ENCODE measurements at regions not wholly inside any gene's neighbourhood (a gene's known extent, or its start where the extent isn't known, plus 50 kb on each side); places are given as distances from the start of the nearest gene placed in this dataset.

DNA sequence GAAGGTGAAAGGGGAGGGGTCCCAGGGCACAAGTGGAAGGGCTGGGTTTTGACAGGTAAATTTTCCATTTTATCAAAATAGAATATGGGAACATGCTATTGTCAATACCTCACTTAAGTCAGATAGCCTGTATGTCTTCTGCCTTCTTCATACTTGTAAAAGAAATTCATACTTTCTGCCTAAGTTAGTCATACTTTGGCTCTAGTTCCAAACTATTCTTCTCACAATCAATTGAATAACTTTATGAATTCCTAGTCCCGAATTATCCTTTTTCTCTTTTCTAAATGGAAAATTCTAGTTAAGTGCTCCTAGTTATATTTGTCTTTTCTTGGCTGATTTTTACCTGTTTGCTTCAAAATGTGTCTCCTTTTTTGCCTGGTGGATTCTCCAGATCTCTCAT, 271.4 kb downstream of the CSNK1G3 start:
- no peak for DNase-seq

GRCh38 chr5:123778641-123779040, 266.7 kb downstream of the CSNK1G3 start:
- no peak for DNase-seq

GRCh38 chr5:123776761-123777160, 264.8 kb downstream of the CSNK1G3 start:
- no peak for DNase-seq

- no peak for DNase-seq
Observed at GRCh38 chr5:123771715-123772114, 259.7 kb downstream of the CSNK1G3 start.

- DNase-seq: no peak
Observed at GRCh38 chr5:123763201-123763600, 251.2 kb downstream of the CSNK1G3 start.

- DNase-seq: no peak
Observed at GRCh38 chr5:123756816-123757215, 244.8 kb downstream of the CSNK1G3 start.

DNA sequence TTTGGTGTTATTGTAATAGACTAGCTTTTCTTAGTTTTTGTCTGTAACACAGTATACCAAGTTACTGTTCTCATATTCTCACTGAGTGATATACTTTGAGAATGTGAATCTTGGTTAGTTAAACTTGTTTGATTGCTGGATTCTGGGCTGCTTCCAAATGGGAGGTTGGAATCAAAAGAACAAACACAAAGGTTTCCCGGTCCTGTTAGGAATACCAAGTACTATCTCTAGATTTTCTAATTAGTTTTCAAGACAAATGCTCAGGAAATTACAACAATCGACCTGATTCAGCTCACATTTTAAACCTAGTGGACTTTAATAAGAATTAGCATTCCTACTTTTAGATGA, 244.3 kb downstream of the CSNK1G3 start:
- DNase-seq: no peak

DNA sequence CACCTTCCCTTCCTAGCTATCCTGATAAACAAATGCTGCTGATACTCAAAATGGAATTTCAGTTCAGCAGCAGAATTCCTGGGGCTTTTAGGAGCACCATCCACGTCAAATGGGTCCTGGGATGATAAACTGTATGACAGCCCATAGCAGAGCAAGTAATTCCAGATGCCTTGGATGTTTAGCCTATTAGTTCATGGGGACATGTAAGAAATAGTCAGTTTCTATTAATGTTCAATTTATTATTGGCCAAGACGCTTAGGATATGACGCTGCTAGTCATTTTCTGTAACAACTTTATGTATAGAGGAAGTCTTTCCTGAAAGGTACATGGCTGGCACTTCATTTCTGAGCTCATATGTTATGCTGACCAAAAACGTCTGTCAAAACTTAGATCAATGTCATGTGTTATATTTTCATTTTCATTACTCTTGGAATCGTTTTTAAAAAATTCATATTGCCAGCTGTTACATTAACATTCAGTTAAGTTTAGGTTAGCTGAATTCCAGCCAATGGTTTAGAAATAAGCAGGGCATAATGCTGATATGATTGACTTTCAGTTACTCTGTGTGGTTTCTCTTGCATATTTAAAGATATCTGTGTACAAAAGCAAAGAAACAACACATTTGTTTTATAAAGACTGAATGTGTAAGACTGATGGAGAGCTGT, 243.8 kb downstream of the CSNK1G3 start:
- no peak for DNase-seq

DNA sequence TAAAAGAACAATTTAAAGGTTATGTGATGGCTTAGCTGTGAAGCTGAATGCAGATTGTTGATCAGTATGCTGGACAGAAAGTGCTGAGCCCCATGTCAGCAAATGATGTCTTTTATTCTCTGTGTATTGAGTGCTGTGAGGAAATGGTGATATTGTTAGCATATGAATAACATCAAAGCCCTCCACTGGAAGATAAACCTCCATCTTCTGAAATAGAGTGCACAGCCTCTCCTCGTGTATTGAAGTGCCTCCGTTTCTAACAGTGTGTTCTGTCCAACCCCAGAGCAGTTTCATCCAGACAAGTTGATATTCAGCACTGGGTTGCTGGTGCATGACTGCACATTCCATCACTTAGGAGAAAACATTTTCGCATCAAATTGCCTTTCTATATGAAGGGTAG, 242.9 kb downstream of the CSNK1G3 start:
- DNase-seq: no peak

DNA sequence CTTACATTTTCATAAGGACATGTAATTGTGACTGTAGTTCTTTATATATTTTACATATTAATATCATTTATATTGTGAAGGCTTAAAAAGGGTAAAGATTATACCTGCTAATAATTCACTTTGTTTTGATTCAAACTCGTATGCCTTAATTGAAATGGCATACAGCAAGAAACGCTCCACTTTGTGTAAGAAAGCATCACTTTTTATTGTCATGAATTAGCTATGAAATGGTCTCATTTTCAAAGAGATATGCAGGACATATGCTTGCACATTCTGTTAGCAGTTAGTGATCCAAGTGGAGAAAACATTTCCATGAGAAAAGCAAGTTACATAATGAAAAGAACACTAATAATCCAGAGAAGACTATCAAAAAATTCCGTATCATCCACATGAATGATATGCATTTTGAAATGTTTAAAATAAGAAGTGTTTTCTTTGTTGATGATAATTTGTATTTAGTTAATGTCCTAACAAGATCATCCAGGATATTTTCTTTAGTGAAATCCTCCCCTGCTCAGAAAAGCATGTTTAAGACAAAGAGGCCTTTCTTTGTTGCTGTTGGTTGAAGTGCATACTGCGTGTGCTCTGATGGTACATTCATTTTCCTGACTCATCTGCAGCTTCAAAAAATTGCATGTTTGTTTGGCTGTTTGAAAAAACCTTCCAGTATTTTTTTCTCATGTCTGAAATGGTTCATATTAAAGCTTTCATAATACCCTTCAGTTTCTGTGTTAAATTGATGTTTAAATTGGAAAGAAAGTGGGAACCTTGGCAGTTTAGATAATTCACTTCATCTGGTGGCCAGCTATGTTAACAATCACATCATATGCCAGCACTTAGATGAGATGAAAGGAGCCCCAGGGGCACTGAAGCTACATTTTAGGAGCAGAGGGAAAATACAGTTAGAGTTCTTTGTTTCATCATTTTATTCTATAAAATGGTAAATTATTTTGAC, 242.2 kb downstream of the CSNK1G3 start:
- no peak for DNase-seq

DNA sequence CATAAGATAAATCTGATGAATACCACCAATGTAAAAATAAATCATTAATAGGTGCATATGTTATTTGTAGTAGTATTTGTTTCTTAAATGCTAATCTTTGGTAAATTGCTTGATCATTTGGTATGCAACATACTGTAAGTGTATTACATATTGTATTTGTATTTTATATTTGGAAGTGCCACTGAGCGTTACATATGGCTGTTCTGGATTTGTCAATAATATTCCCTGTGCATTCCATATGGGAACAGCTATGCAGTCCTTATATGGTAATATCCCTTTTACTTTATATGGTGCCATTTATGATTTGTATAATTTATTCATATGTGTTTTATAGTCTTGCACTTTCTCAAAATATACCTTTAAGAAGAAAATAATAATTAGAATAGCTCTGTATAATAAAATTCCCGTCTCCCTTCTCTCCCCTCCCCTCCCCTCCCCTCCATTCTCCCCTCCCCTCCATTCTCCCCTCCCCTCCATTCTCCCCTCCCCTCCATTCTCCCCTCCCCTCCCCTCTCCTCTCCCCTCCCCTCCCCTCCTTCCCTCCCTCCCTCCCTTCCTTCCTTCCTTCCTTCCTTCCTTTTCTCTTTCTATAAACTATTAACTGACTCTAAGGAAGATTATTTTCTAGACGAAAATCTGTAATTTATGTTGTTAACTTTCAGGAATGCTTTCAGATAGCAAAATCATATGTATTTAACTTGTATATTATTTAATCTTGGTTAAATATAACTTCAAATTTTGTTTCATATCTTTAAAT, 241.4 kb downstream of the CSNK1G3 start:
- no peak for DNase-seq

GRCh38 chr5:123752552-123753179, 240.7 kb downstream of the CSNK1G3 start:
- DNase-seq: no peak

DNA sequence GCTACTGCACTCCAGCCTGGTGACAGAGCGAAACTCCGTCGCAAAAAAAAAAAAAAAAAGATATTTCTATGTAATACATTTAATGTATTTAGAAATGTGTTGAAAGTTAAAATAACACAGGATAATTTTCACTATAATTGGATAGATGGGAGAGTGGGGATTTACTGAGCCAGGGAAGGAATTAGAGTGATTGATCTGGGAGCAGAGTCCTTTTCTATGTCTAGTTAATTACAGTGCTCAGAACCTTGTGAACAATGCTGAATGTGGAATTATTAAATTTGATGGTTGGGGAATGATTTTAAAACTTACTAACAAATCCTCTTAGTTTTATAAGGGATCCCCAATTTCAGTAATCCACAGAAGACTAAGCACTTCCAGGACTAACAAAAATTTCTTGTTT, 239.7 kb downstream of the CSNK1G3 start:
- DNase-seq: no peak

DNA sequence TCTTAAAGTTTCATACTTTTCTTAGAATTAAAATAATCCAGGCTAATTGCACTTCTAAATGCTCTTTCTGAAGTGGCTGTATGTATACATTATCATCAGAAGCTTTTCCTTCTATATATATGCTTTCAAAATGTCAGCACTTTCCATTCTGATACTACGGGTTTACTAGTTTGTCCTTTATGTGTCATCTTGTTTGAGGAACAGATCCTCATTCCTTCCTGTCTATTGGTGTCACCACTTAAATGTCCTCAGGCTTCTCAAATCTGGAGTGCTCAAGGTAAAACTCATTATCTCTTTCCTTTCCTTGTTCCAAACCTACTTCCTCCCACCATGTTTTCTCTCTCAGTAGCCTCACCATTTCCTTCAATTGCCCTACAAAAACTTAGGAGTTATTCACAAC, 236.3 kb downstream of the CSNK1G3 start:
- no peak for DNase-seq

- no peak for DNase-seq
Observed at GRCh38 chr5:123746683-123747360, 234.8 kb downstream of the CSNK1G3 start.

DNA sequence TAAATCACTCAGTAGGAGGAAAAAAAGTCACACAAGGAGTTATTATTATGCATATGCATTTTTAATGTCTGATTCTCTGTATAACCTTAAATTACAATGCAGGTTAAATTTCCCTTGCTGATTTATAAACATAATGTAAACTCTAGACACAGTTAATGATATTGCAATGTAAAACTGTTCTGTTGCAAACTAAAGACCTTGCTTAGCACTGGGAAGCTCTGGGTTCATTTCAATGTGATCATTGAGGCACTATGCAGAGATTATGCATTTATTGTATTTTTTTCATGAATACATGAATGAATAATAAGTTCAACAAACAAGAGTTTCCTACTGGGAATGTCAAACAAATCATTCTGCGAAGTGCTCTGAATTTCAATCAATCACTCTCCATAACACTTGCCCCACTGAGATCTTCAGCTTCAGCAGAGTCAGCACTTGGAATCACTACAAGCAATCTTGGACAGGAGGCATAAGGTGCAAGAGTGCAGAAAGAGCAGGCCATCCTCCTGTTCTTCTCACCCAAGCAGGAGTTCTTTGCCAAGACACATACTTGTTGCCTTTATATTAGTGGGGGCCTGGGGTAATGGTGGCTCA, 232.1 kb downstream of the CSNK1G3 start:
- no peak for DNase-seq

- no peak for DNase-seq
Observed at GRCh38 chr5:123735384-123735783, 223.4 kb downstream of the CSNK1G3 start.

DNA sequence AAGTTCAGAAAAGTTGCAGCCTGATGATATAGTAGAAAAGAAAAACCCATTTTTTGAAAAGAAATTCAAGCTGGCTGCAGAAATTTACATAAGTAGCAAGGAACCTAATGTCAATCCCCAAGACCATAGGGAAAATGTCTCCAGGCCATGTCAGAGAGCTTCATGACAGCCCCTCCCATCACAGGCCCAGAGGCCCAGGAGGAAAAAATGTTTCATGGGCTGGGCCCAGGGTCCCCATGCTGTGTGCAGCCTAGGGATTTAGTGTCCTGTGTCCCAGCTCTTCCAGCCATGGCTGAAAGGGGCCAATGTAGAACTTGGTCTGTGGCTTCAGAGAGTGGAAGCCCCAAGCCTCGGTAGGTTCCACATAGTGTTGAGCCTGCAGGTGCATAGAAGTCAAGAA, 220.3 kb downstream of the CSNK1G3 start:
- no peak for DNase-seq

DNA sequence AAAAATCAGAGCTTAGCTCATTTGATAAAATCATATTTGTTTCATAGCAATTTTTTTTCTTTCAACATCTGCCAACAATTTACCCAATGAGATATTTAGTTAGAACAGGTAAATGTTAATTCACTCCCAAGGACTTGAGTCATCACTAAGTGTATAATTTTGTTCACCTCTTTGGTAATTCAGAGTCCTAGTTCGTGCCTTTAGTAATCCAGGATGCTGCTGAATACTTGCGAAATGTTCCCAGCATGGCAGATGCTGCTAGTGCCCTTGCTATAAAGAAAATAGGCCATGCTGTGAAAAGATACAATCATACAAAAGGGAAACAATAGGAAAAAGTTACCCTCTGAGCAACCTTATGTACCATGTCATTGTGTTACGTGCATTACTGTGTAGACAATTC, 210.5 kb downstream of the CSNK1G3 start:
- DNase-seq: no peak

GRCh38 chr5:123721675-123722276, 209.8 kb downstream of the CSNK1G3 start:
- no peak for DNase-seq

DNA sequence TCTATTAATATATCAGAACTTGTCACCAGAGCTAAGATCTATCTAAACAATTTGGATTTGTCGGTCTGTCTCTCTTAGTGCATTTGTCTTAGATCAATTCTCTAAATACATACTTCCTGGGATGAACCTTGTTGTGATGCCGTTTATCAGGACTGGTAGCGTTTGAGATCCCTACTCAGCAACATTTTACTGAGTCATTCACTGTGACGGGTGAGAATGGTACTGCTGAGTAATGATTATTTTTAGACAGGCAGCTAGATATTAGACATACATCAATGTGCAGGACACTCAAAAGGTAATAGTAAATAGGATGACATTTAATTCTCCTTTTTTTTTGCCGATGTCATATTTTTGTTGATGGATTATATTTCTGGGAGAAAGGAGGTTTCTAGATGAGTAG, 209.0 kb downstream of the CSNK1G3 start:
- DNase-seq: no peak

DNA sequence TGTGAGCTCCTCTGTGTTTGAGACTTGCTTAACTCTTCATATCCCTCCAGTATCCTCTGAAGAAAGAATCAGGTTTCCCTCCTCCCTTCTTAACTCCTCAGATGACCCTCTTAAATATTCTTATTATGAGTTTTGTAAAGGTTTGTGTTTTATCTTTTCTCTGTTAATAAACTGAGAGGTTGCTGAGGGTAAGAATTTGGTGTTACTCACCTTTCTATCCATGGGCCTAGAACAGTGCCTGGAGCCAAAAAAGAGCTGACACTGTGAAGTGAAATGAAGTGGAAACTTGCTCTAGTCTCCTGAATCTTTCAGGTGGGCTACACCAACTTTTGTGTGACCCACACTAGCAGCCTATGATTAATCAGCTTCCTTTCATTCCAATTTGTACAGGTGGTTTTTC, 208.4 kb downstream of the CSNK1G3 start:
- DNase-seq: no peak
